ENCODE measurements at regions not wholly inside any gene's neighbourhood (a gene's known extent, or its start where the extent isn't known, plus 50 kb on each side); places are given as distances from the start of the nearest gene placed in this dataset.

- H3K4me3 ChIP-seq (ENCODE audit: low read depth in 1 of 2, low read length in 2 of 2), result no peak overlapping the region
- H3K4me1 ChIP-seq (ENCODE audit: control insufficient read depth in 2 of 2, insufficient read depth in 2 of 2, low read length in 1 of 2), result no peaks in the 10 kb centered on the region
- no peak overlapping the region for H3K27ac ChIP-seq (ENCODE audit: low read depth in 2 of 2, low read length in 1 of 2)
- WGBS, 2 donors, result 0% methylated on average over 1 of the region's 1 CpG
- no peaks in the 10 kb centered on the region for H3K36me3 ChIP-seq (ENCODE audit: control insufficient read depth in 2 of 2, insufficient read depth in 2 of 2, low read length in 1 of 2)
- H3K27me3 ChIP-seq (ENCODE audit: control insufficient read depth in 1 of 2, insufficient read depth in 2 of 2, low read length in 2 of 2), result no peaks in the 10 kb centered on the region
- no peaks in the 10 kb centered on the region for H3K9me3 ChIP-seq (ENCODE audit: control insufficient read depth in 2 of 2, insufficient read depth in 1 of 2, low read depth in 1 of 2, low read length in 1 of 2)
These were observed 339.2 kb upstream of the LRRC7 start for GRCh38 chr1:69228501-69228900.

DNA sequence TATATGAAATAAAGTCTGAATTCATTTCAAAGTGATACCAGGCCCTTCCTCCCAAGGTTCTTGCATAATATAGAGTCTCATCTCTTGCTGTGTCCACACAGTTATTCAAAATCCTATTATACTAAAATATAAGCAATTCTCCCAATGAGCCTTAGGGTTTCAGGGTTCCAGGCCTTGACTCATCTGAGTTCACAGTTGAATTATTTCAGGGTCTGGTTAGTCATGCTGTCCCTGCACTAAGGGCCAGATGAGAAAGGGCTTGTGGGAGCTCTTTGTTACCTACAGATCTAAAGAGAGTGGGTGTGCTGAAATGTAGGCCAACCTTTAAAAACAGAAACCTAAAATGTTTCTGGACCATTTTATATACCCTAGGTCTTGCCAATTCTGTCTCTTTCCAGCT, 337.5 kb upstream of the LRRC7 start:
- H3K27me3 ChIP-seq (ENCODE audit: control insufficient read depth in 1 of 2, insufficient read depth in 2 of 2, low read length in 2 of 2), result no peaks in the 10 kb centered on the region
- no peaks in the 10 kb centered on the region for H3K36me3 ChIP-seq (ENCODE audit: control insufficient read depth in 2 of 2, insufficient read depth in 2 of 2, low read length in 1 of 2)
- no peak overlapping the region for H3K27ac ChIP-seq (ENCODE audit: low read depth in 2 of 2, low read length in 1 of 2)
- H3K4me3 ChIP-seq (ENCODE audit: low read depth in 1 of 2, low read length in 2 of 2), result no peak overlapping the region
- no peaks in the 10 kb centered on the region for H3K9me3 ChIP-seq (ENCODE audit: control insufficient read depth in 2 of 2, insufficient read depth in 1 of 2, low read depth in 1 of 2, low read length in 1 of 2)
- no peaks in the 10 kb centered on the region for H3K4me1 ChIP-seq (ENCODE audit: control insufficient read depth in 2 of 2, insufficient read depth in 2 of 2, low read length in 1 of 2)

DNA sequence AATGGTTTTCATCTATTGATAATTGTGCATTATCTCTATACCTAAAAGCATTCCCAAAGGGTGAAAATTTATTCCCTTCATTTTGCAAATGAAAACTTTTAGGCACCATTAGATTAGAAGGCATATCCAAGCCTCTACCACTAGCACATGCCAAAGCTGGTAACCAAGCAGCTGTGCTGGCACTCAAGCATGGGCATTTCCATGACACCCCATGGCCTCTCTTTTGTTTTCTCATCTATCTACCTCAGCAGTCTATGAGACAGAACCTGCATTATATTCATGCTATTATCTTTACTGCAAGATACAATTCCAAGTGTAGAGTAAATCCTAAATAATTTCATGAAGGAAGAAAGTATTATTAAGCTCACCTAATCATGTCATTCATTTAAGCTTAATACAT, 334.3 kb upstream of the LRRC7 start:
- no peaks in the 10 kb centered on the region for H3K9me3 ChIP-seq (ENCODE audit: control insufficient read depth in 2 of 2, insufficient read depth in 1 of 2, low read depth in 1 of 2, low read length in 1 of 2)
- H3K36me3 ChIP-seq (ENCODE audit: control insufficient read depth in 2 of 2, insufficient read depth in 2 of 2, low read length in 1 of 2), result no peaks in the 10 kb centered on the region
- no peak overlapping the region for H3K27ac ChIP-seq (ENCODE audit: low read depth in 2 of 2, low read length in 1 of 2)
- no peaks in the 10 kb centered on the region for H3K4me1 ChIP-seq (ENCODE audit: control insufficient read depth in 2 of 2, insufficient read depth in 2 of 2, low read length in 1 of 2)
- no peaks in the 10 kb centered on the region for H3K27me3 ChIP-seq (ENCODE audit: control insufficient read depth in 1 of 2, insufficient read depth in 2 of 2, low read length in 2 of 2)
- no peak overlapping the region for H3K4me3 ChIP-seq (ENCODE audit: low read depth in 1 of 2, low read length in 2 of 2)

DNA sequence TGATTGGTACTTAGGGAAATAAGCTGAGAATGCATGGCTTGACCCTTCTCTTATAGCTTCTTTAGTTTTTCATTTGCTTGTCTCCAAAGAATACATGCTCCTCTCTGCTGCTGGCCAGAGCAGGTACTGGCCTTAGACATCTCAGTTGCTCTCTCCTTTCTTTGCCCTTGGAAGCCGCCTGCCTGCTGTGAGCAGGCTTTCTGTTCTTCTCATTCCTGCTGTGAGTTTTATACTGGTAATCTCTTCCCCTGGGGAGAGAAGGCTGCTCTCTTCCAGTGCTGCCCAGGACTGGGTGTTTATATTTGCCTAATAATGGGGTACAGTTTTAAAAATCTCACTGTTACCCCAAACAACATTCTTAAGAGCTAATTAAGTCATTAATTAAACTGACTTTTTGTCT, 323.5 kb upstream of the LRRC7 start:
- Histone ChIP-seq H3K27me3 (ENCODE audit: control insufficient read depth in 1 of 2, insufficient read depth in 2 of 2, low read length in 2 of 2) (no peaks in the 10 kb centered on the region), H3K4me1 (ENCODE audit: control insufficient read depth in 2 of 2, insufficient read depth in 2 of 2, low read length in 1 of 2) (no peaks in the 10 kb centered on the region), H3K4me3 (ENCODE audit: low read depth in 1 of 2, low read length in 2 of 2) (no peak overlapping the region), H3K36me3 (ENCODE audit: control insufficient read depth in 2 of 2, insufficient read depth in 2 of 2, low read length in 1 of 2) (no peaks in the 10 kb centered on the region), H3K9me3 (ENCODE audit: control insufficient read depth in 2 of 2, insufficient read depth in 1 of 2, low read depth in 1 of 2, low read length in 1 of 2) (no peaks in the 10 kb centered on the region), H3K27ac (ENCODE audit: low read depth in 2 of 2, low read length in 1 of 2) (no peak overlapping the region)
- 85 to 92% methylated on average over 1 of the region's 1 CpG for WGBS, 2 donors

DNA sequence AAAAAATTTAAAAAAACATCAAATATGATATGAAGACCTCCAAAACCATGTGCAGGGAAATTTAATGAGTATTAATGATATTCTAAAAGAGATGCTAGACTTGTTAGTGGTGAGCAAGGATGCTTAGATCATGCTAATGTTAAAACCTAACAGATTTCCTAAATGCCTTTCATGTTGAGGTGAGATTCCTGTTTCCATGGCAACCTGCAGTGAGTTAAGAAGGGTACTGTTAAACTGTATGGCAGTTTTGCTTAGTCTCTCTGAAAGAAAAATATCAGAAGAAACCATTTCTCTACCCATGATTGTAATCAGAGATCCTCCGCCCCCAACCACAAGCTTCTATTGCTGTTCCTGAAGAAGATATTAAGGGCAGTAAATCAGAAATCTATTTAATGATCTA, 321.6 kb upstream of the LRRC7 start:
- H3K4me3 ChIP-seq (ENCODE audit: low read depth in 1 of 2, low read length in 2 of 2), result no peak overlapping the region
- H3K9me3 ChIP-seq (ENCODE audit: control insufficient read depth in 2 of 2, insufficient read depth in 1 of 2, low read depth in 1 of 2, low read length in 1 of 2), result no peaks in the 10 kb centered on the region
- WGBS, 2 donors, result 81 to 83% methylated on average over 1 of the region's 1 CpG
- no peaks in the 10 kb centered on the region for H3K4me1 ChIP-seq (ENCODE audit: control insufficient read depth in 2 of 2, insufficient read depth in 2 of 2, low read length in 1 of 2)
- no peak overlapping the region for H3K27ac ChIP-seq (ENCODE audit: low read depth in 2 of 2, low read length in 1 of 2)
- no peaks in the 10 kb centered on the region for H3K36me3 ChIP-seq (ENCODE audit: control insufficient read depth in 2 of 2, insufficient read depth in 2 of 2, low read length in 1 of 2)
- no peaks in the 10 kb centered on the region for H3K27me3 ChIP-seq (ENCODE audit: control insufficient read depth in 1 of 2, insufficient read depth in 2 of 2, low read length in 2 of 2)

DNA sequence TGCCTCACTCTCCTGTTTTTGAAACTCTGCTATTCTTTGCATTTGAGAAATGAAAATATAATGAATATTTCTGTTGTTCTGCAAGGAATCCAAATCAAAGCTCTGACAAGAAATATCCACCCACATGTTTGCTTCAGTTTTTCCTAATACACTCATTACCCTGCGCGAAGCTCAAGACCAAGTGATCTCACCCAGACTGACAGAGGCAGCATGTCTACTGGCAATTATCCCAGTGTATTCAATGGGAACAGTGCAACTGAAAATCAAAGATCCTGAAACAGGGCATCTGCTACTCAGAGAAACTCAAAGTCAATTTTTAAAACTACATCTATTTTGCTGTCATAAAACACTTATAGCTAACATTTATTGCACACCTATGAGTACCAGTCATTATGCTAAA, 321.0 kb upstream of the LRRC7 start:
- H3K4me3 ChIP-seq (ENCODE audit: low read depth in 1 of 2, low read length in 2 of 2), result no peak overlapping the region
- no peaks in the 10 kb centered on the region for H3K27me3 ChIP-seq (ENCODE audit: control insufficient read depth in 1 of 2, insufficient read depth in 2 of 2, low read length in 2 of 2)
- no peaks in the 10 kb centered on the region for H3K4me1 ChIP-seq (ENCODE audit: control insufficient read depth in 2 of 2, insufficient read depth in 2 of 2, low read length in 1 of 2)
- H3K9me3 ChIP-seq (ENCODE audit: control insufficient read depth in 2 of 2, insufficient read depth in 1 of 2, low read depth in 1 of 2, low read length in 1 of 2), result no peaks in the 10 kb centered on the region
- no peak overlapping the region for H3K27ac ChIP-seq (ENCODE audit: low read depth in 2 of 2, low read length in 1 of 2)
- 37 to 65% methylated on average over 2 of the region's 2 CpGs for WGBS, 2 donors
- no peaks in the 10 kb centered on the region for H3K36me3 ChIP-seq (ENCODE audit: control insufficient read depth in 2 of 2, insufficient read depth in 2 of 2, low read length in 1 of 2)

DNA sequence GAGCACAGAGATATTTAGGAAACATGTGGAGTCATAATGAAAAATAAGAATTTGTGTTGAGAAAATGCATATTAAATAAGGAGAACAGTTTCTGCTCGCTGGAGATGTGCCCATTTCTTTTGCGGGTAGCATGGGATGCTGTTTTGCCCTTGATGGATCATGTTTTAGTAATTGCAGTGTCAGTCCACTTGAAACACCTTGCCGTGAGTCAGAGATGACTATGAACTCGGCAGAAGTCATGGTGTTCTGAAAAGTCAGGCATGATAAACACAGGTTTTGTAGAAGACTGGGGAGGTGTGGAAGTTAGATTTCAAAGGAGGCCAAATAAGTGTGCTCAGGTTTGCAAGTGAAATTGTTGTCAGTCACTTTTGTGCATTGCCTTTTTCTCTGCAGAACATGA, 315.0 kb upstream of the LRRC7 start:
- Histone ChIP-seq H3K27me3 (ENCODE audit: control insufficient read depth in 1 of 2, insufficient read depth in 2 of 2, low read length in 2 of 2) (no peaks in the 10 kb centered on the region), H3K4me3 (ENCODE audit: low read depth in 1 of 2, low read length in 2 of 2) (no peak overlapping the region), H3K9me3 (ENCODE audit: control insufficient read depth in 2 of 2, insufficient read depth in 1 of 2, low read depth in 1 of 2, low read length in 1 of 2) (no peaks in the 10 kb centered on the region), H3K27ac (ENCODE audit: low read depth in 2 of 2, low read length in 1 of 2) (no peak overlapping the region), H3K4me1 (ENCODE audit: control insufficient read depth in 2 of 2, insufficient read depth in 2 of 2, low read length in 1 of 2) (no peaks in the 10 kb centered on the region), H3K36me3 (ENCODE audit: control insufficient read depth in 2 of 2, insufficient read depth in 2 of 2, low read length in 1 of 2) (no peaks in the 10 kb centered on the region)
- 73 to 78% methylated on average over 4 of the region's 4 CpGs for WGBS, 2 donors

- no peak overlapping the region for H3K27ac ChIP-seq (ENCODE audit: low read depth in 2 of 2, low read length in 1 of 2)
- H3K9me3 ChIP-seq (ENCODE audit: control insufficient read depth in 2 of 2, insufficient read depth in 1 of 2, low read depth in 1 of 2, low read length in 1 of 2), result no peaks in the 10 kb centered on the region
- 91 to 93% methylated on average over 1 of the region's 1 CpG for WGBS, 2 donors
- H3K4me1 ChIP-seq (ENCODE audit: control insufficient read depth in 2 of 2, insufficient read depth in 2 of 2, low read length in 1 of 2), result no peaks in the 10 kb centered on the region
- no peak overlapping the region for H3K4me3 ChIP-seq (ENCODE audit: low read depth in 1 of 2, low read length in 2 of 2)
- no peaks in the 10 kb centered on the region for H3K36me3 ChIP-seq (ENCODE audit: control insufficient read depth in 2 of 2, insufficient read depth in 2 of 2, low read length in 1 of 2)
- H3K27me3 ChIP-seq (ENCODE audit: control insufficient read depth in 1 of 2, insufficient read depth in 2 of 2, low read length in 2 of 2), result no peaks in the 10 kb centered on the region
These were observed 311.7 kb upstream of the LRRC7 start for GRCh38 chr1:69256036-69256435.

DNA sequence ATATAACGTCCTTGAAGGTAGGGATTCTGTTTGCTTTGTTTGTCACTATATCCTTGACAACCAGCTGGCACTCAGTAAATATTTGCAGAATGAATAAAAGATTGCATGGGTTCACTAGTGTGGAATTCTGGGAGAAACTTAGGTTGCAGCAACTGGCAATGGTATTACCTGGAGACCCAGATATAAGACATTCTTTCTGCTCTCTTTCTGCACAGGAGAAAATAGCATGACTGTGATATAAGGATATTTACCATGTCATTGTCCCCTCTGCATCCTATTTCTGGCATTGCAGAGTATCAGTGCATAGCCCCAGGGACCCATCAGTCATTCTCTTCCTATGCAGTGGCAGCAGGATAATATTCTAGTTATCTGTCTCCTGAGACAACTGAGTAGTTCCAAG, 308.9 kb upstream of the LRRC7 start:
- 26 to 30% methylated on average over 1 of the region's 1 CpG for whole genome bisulfite sequencing, 2 donors
- no peak overlapping the region for H3K4me3 ChIP-seq (ENCODE audit: low read depth in 1 of 2, low read length in 2 of 2)
- H3K4me1 ChIP-seq (ENCODE audit: control insufficient read depth in 2 of 2, insufficient read depth in 2 of 2, low read length in 1 of 2), result no peaks in the 10 kb centered on the region
- no peak overlapping the region for H3K27ac ChIP-seq (ENCODE audit: low read depth in 2 of 2, low read length in 1 of 2)
- H3K36me3 ChIP-seq (ENCODE audit: control insufficient read depth in 2 of 2, insufficient read depth in 2 of 2, low read length in 1 of 2), result no peaks in the 10 kb centered on the region
- H3K27me3 ChIP-seq (ENCODE audit: control insufficient read depth in 1 of 2, insufficient read depth in 2 of 2, low read length in 2 of 2), result no peaks in the 10 kb centered on the region
- H3K9me3 ChIP-seq (ENCODE audit: control insufficient read depth in 2 of 2, insufficient read depth in 1 of 2, low read depth in 1 of 2, low read length in 1 of 2), result no peaks in the 10 kb centered on the region

- Histone ChIP-seq H3K4me3 (ENCODE audit: low read depth in 1 of 2, low read length in 2 of 2) (no peak overlapping the region), H3K9me3 (ENCODE audit: control insufficient read depth in 2 of 2, insufficient read depth in 1 of 2, low read depth in 1 of 2, low read length in 1 of 2) (peaks cover 0 to 2% of the 10 kb centered on the region in 2 donors), H3K4me1 (ENCODE audit: control insufficient read depth in 2 of 2, insufficient read depth in 2 of 2, low read length in 1 of 2) (no peaks in the 10 kb centered on the region), H3K27me3 (ENCODE audit: control insufficient read depth in 1 of 2, insufficient read depth in 2 of 2, low read length in 2 of 2) (no peaks in the 10 kb centered on the region), H3K27ac (ENCODE audit: low read depth in 2 of 2, low read length in 1 of 2) (no peak overlapping the region), H3K36me3 (ENCODE audit: control insufficient read depth in 2 of 2, insufficient read depth in 2 of 2, low read length in 1 of 2) (no peaks in the 10 kb centered on the region)
- 49 to 55% methylated on average over 3 of the region's 3 CpGs for WGBS, 2 donors
These were observed 303.8 kb upstream of the LRRC7 start for GRCh38 chr1:69263921-69264391.
